HG02840 (cell line): ENCODE measurements at regions not wholly inside any gene's neighbourhood (a gene's known extent, or its start where the extent isn't known, plus 50 kb on each side); places are given as distances from the start of the nearest gene placed in this dataset.
"Not testable (repeated sequence)": the region's sequence is repeated elsewhere in the genome, so short reads cannot be mapped to it uniquely, and the experiment has no call there.

Experiments used
- ATAC-seq: cut with Tn5 transposase; IDR thresholded peaks from one replicate; pipeline ENCODE4 v1.9.1; 2021; ENCODE audit warnings: mild to moderate bottlenecking, moderate library complexity, moderate number of reproducible peaks; ENCODE audit not compliant: unreplicated experiment, low FRiP score

DNA sequence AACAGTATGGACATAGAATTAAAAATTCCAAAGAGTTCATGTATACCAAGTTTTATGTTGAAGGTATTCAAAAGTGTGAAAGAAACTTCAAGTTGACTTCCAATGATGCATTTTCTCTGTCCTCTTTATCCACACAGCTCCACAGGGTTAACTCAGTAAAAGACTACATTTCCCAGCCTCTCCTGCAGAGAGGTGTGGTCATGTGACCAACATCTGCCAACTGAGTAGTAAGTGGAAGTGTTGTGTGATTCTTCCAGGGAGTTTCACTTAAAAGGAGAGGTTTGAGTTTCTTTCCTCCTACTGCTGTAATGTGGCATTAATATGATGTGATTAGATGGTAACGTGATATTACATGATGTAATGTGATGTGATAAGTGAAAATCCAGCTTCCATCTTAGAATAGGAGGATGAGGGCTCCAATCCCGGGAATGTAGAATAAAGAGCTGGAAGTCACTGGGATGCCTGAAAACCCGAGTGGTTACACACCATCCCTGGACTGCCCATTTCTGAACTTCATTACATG, 280.6 kb downstream of the ARRDC4 start:
- no peak for ATAC-seq

DNA sequence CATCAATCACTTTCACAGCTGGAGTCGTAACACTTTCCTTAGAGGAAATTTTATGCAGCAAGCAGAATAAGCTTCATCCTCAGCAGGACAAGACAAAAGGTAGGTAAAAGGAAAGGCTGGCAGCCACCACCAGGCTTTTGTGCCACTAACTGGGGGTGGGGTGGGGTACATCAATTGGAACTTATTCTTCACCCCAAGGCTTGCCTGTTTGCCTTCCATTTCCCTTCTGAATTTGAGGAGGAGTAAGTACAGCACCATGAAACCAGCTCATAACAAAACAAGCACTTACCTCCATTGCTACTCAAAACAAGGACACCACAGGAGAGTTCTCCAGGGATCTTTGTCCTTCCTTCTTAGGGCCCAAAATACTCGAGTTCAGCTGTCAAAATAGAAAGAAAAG, 296.8 kb downstream of the ARRDC4 start:
- no peak for ATAC-seq

DNA sequence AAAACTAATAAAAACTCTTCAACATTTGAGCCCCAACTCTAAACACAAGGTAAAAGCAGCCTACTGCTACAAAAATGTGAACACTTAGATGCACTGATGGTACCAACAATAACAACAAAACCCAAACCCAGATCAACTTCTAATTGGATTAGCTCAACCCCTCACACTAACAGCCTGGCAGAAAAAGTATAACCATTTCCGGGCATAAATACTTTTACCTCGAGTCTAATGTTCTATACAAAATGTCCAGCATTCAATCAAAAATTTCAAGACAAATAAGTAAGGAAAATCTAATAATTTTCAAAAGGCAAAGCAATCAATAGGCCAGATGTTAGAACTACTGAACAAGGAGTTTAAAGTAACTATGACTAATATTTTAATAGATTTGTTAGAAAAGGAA, 303.3 kb downstream of the ARRDC4 start:
- no peak for ATAC-seq

DNA sequence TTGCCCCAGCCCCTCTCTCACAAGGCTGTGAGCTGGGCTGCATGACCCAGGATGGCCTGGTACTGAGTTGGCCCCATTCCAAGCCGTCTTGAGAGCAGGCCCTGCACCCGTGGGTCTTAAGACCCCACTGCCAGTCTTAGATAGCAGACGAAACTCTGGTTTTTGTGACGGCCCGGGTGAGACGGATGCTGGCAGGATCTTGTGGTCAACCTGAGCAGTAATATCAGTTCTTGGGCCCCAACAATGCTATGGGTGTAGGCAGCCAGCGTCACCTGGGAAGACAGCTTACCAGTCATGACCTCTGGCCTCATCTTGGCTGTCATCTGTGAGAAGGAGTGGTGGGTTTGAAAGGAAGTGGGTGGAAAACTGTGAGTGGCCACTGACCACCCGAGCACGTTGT, 305.8 kb downstream of the ARRDC4 start:
- ATAC-seq, result no peak

DNA sequence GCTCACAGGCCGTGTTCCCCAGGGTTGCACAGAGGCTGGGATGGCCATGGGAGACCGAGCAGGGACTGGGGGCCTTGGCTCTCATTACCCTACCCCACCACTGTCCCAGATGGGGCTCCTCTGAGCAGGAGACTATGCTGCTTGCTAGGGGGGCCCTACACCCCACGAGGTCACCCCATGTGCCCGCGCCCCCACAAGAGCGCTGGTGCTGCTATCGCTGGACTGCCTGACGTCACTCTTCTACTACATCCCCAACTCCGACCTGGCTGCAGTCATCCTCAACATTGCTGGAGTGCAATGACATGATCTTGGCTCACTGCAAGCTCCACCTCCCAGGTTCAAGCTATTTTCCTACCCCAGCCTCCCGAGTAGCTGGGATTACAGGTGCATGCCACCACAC, 307.7 kb downstream of the ARRDC4 start:
- no peak for ATAC-seq

DNA sequence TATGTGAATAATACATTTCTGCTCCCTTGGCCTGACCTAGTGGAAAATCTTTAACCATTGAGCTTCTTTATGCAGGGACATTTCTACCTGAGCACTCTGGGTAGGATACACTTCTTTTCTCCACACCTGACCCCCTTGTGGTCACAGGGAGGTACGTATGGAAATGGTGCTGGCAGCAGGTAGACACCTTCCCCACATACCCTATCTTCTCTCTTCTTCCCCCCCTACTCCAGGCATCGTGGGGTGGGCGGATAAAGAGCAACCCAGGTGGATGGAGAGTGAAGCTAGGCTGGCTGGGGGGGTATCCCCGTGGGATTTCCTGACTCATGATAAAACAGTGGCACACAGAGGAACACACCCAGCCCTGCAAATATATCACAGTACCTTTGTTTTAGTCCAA, 312.1 kb downstream of the ARRDC4 start:
- ATAC-seq, result no peak

DNA sequence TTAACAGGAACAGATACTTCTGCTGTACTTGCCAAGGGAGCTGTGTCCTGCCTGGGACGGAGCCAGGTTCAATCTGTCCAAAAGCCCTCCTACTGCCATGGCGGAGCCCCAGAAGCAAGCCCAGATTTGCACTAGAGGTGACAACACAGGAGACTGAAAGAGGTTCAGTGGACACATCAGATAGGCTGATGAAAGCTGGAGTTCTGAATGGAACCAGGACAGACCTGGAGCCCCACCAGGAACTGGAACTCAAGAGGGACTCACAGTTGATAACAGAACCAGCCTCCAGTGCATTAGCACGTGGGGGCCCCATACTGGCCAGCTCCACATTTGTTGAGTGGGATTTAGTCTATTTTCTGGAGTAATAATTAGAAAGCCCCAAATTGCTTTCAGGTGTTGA, 315.5 kb downstream of the ARRDC4 start:
- ATAC-seq, result no peak

DNA sequence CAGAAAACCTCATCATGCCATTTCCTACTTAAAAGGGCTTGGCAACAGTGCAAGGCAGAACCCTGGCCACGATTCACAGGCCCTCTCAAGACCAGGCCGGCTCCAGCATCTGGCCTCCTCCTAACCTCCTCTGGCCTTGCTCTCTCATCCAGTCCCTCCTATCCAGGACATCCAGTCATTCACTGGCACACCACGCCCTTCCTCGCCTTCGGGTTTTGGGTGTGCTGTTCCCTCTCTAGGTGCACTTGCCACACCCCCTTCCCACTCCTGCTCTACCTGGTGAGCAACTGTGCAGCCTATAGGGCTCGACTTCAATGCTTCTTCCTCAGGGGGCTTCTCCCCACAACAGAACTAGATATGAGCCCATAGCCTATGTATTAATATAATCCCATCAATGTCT, 317.1 kb downstream of the ARRDC4 start:
- no peak for ATAC-seq

DNA sequence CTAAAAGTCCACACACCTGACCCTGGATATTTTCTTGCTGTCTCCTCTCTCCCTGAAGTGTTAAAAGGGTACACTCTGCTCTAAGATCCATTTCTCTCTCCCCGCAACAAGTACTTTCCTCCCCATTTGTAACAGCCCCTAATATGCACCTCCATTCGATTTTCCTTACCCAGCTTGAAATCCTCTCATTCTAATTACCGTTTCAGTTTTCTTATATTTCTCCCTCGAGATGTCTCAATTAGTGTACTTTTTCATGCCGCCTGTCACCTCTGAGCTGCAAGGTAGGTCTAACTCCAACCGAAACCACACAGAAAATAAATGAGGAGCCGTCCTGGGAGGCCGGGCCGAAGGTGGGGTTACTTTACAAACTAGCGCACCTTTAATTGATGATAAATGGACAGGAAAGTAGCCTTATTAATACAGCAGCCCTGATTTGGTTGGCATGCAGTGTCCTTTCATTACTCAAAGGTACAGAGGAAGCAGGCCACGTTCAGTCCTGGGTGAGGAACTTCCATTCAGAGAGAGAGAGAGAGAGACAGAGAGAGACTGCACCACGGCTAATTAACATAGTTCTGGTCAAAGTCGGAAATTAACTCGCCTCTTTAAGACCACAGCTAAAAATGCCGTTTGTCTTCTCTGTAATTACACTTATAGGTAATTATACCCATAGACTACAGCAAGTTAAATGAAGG, 319.9 kb downstream of the ARRDC4 start:
- no peak for ATAC-seq

DNA sequence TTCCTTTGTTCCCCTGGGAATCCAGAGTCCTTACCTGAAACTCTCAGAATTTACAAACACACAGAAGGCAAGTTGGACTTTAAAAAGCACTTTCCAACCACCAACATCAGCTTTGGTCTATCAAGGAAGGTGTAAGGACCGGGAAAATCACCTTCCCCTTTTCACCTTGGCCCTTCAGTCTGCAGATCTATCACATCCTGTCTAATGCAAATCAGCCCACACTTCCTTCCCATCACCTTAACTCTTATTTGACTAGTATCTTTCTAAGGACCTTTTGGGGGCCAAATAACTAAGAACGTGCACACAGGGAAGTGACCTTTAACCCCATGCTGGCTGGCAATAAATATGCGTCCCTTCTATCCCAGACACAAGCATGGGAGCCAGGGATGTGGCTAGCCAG, 320.6 kb downstream of the ARRDC4 start:
- no peak for ATAC-seq

DNA sequence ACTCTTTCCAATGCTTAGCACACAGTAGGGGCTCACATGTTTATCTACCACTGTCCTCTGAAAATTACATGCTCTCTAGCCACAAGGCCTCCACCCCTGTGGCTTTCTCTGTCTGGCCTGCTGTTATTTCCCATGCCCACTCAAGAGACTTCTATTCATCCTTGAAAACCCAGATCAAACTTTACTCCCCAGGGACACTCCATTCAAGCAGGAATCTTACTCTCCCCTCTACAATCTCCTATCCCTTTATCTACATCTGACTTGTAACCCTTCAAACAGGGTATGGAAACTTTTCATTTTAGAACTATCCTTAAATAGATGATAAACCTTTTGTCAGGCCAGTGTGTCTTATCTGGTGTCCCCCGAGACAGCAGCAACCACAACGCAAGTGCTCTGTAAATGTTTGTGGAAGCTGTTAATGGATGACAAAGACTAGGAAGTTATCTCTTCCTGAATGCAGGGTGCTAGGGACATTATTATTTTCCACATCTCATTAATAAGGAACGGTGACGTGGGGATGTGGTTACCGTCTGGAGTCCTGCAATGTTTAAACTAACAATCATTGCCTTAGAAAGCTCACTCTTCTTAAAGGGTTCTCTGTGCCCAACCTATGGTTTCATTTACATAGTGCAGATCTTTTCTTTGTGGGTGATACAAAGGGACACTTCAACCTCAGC, 322.3 kb downstream of the ARRDC4 start:
- no peak for ATAC-seq

DNA sequence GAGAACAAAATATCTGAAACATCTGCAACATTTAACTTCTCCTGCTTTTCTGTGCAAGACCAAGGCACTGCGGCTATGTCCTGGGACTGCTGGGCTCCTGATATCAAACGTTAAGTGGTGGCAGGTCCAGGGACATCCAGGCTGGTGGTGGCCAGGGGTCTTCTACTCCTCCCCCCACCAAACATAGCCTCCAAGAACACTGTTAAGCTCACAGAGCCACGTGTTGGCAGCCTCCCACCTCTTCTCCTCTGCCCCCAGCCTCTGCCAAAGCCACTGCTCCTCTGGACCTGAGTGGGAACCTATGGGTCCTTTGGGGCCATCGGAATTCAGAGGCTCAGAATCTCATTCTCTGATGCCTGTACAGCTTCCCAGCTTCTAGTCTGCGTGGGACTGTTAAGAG, 325.7 kb downstream of the ARRDC4 start:
- ATAC-seq, result no peak

DNA sequence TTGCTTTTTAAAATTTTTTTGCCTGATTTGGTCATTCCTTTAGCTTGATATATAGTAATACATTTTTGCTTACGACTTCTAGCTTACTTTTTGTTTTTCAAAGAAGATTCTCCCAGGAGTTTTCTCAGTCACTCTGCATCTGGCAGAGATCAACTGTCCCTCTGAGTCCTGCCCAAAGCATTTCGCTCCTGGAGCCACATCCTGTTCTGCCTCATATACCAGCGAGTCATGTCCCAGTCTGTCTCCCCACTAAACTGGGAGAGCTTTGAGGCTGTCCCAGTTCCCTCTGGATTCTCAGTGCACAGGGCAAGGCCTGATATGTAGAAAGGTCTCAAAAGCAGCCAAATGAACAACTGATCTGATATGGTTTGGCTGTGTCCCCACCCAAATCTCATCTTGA, 326.3 kb downstream of the ARRDC4 start:
- no peak for ATAC-seq

DNA sequence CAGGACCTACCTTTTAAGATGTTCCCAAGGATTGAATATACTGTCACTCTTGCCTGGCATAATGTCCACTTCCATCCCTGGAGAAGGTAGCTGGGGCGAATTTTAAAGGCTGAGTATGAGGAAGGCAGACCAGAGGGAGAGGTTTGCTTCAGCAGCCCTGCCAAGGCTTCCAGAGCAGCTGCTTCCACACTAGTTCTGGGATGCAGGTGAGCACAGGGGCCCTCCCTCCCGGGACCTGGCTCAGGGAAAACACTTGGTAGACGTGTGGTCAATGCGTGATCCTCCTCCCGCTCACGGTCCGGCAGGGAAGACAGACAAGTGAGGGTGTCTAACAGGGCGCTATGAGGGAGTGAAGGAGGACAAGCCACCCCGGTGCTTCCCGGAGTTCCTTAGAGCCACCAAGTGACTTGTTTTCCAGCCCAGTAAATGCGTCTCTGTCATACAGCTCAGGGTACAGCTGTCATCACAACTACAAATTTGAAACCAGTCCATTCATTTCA, 327.6 kb downstream of the ARRDC4 start:
- no peak for ATAC-seq

DNA sequence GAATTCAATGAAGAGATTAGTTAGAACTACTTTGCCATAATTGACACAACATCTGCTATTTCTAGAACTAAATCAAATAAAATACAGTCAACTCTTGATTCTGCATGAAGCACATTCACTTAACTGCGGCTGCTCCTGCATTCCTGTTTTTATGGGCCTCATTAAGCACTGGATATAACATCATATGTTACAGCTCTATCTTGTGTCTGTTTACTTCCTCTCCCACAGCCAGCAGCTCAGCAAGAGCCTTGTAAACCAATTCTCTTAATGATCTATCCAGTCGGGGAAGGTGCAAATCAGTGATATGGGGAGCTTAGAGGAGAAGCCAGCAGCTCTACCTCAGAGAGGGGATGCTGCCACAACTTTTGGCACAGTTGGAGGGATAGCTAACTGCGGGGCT, 329.2 kb downstream of the ARRDC4 start:
- no peak for ATAC-seq

DNA sequence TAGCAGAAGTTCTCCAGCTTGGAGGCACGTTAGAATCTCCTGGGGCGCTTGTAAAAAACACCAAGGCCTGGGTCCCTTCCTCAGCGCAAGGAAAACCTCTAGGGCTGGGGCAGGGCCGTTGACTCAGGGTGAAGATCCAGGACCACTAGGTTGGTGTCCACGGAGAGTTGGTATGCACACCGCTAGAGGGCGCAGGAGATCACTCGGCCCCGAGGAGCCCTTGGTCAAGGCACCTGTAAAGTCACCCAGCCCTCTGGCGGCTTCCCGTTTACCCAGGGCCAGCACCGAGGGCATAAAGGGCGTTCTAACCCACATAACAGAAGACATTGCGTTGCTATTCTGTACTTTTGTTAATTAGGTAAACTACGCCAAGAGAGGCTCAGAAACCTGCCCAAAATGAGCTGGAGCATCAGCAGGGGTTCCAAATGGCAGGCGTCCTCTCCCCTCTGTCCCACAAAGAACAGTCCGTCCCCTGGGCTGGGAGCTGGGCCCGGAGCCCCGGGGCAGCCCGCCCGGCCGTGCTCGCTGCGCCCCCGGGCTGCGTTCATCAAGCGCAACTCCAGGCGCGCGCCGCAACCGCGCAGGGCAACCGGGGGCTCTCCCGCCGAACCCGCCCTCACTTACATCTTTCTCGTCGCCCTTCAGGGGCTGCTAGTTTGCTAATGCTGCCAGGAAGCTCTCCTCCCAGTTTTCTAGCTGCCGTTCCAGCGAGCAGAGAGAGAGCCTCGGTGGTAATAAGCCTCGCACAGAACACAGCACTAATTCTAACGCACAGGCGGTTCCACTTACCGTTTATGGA, 332.1 kb downstream of the ARRDC4 start:
- ATAC-seq, result no peak

DNA sequence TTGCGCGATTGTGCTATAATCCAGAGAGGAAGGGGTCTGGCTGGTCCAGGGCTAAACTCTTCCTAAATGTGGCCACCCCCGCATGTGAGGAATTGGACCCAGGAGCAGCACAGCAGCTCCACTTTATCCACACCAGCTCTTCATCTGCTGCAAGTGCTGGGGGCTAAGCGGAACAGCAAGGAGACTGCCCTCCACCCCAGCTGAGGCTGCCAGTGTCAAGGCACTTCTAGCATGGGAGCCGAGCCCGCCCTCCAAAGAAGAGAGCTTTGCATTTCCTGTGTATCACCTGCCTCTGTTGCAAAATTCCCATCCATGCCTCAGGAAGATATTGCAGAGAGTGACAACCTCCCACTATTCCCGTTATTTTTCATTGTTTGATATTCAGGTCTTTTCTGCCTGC, 333.6 kb downstream of the ARRDC4 start:
- ATAC-seq, result no peak

DNA sequence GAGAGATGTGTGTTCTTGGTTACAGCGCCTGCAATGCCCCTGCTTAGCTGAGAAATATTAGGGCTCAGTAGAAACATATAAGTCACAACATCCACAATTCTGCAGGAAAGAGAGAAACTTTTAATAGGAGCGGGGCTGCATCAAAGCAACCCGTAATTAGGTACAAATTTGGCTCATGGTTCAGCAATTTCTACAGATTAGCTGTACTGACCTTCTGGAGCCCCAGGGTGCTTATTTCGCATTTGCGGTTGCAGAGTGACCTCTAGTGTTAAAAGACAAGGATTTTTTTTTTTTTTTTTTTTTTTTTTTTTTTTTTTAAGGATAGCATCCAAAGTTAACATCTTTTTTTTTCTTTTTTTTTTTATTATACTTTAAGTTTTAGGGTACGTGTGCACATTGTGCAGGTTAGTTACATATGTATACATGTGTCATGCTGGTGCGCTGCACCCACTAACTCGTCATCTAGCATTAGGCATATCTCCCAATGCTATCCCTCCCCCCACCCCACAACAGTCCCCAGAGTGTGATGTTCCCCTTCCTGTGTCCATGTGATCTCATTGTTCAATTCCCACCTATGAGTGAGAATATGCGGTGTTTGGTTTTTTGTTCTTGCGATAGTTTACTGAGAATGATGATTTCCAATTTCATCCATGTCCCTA, 334.7 kb downstream of the ARRDC4 start:
- ATAC-seq, result not testable (repeated sequence)

DNA sequence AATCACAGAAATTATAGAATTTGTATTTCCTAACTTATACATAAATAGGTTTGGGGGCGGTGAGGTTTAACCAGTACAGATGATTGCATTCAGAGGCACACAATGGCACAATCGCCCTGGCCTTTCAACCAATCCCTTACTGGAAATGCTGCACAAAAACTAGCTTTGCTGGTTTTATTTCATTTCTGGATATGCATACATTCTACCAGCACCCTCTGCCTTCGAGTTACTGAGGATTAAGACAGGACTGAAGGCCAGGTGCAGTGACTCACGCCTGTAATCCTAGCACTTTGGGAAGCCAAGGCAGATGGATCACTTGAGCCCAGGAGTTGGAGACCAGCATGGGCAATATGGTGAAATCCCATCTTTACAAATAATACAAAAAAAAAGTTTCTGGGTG, 336.1 kb downstream of the ARRDC4 start:
- ATAC-seq, result no peak

DNA sequence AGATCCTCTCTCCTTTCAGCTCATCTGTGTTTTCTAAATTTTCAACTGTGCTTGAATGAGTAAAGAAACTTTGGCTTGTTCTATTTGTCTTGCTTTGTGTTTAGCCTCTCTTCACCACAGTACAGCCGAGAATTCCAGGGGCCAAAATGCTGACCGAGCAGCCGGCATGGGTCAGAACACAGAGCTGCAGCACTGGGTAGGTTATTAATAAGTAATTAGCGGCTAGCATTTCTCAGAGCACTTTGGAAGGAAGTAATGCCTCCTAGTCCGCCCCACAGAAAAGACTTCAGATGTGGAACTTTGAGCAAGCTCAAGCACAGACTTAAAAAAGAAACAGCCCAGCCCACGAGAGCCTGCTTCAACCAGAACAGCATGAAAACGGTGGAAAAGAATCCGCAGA, 343.9 kb downstream of the ARRDC4 start:
- no peak for ATAC-seq

DNA sequence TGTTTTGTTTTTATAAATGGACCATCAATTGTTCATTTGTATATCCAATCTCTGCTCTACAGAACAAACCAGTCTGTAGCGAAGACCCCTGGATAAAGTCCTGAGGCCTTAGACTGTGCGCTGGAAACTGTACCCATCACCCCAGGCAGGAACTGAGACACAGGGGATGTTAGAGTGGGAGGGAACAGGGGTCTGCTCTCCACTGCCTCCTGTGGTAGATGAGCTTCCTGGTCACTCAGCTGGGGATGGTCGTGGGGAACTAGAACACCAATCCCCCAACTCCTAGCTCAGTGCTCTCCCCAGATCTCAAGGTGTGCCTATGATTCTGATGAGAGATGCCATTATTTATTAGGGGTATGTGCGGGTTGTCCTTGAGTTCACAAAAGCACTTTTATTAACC, 340.2 kb upstream of the IGF1R start:
- ATAC-seq, result no peak
